Peyer's patch (tissue), 4 donors: ENCODE measurements at regions not wholly inside any gene's neighbourhood (a gene's known extent, or its start where the extent isn't known, plus 50 kb on each side); places are given as distances from the start of the nearest gene placed in this dataset.

Source experiments
- DNase-seq, 3 donors: peaks; one replicate each; pipeline ENCODE4 v3.0.0-alpha.2; 2017 to 2019
- H3K27ac ChIP-seq, 4 donors: fragments of 200-600 bp; sonication (generic); one replicate each; pipeline ENCODE4 v1.5.1; 2016 to 2019
- H3K27me3 ChIP-seq, 2 donors: fragments of 200-600 bp; sonication (generic); one replicate each; pipeline ENCODE4 v1.5.1; 2019
- H3K36me3 ChIP-seq, 3 donors: fragments of 200-600 bp; sonication (generic); one replicate each; pipeline ENCODE4 v1.5.1; 2016 to 2019
- H3K4me1 ChIP-seq, 4 donors: fragments of 200-600 bp; sonication (generic); one replicate each; pipeline ENCODE4 v1.5.1; 2016 to 2019
- H3K4me3 ChIP-seq, 4 donors: fragments of 200-600 bp; sonication (generic); 1 replicate in 3 of 4; 2 replicates in 1 of 4; pipeline ENCODE4 v1.5.1; 2016 to 2019; ENCODE audit warnings: mild to moderate bottlenecking in 1 of 4
- H3K9me3 ChIP-seq, 4 donors: fragments of 200-600 bp; sonication (generic); one replicate each; pipeline ENCODE4 v1.5.1; 2016 to 2019; ENCODE audit warnings: mild to moderate bottlenecking in 1 of 4
- CTCF ChIP-seq, 6 experiments: fragments of 450-650 bp in 4 of 6; fragments of 200-600 bp in 2 of 6; sonication (generic) in 1 of 6; IDR thresholded peaks; one replicate each; pipeline ENCODE4 v1.5.1; 2017 to 2019; ENCODE audit warnings: antibody characterized with exemption in 6 of 6, mild to moderate bottlenecking in 3 of 6, moderate library complexity in 1 of 6
- POLR2A ChIP-seq, 2 donors: fragments of 450-650 bp; IDR thresholded peaks; one replicate each; pipeline ENCODE4 v1.5.1; 2017; ENCODE audit warnings: antibody characterized with exemption in 2 of 2, mild to moderate bottlenecking in 2 of 2, moderate library complexity in 2 of 2

- Histone ChIP-seq H3K9me3 (no peaks in the 10 kb centered on the region), H3K36me3 (no peaks in the 10 kb centered on the region), H3K4me3 (no peak overlapping the region), H3K27me3 (no peaks in the 10 kb centered on the region), H3K4me1 (no peaks in the 10 kb centered on the region), H3K27ac (no peak overlapping the region)
- no peak for DNase-seq
- no peak for TF ChIP-seq CTCF (IDR thresholded peaks at IDR 0.05)
- TF ChIP-seq POLR2A (IDR thresholded peaks at IDR 0.05), result no peak
Observed at GRCh38 chr1:60904099-60904851, 178.1 kb upstream of the NFIA start.

- no peak overlapping the region for H3K4me3 ChIP-seq
- H3K36me3 ChIP-seq, result no peaks in the 10 kb centered on the region
- peak overlapping the region in 1 of 4 donors; percentile 35 for H3K27ac ChIP-seq
- no peaks in the 10 kb centered on the region for H3K27me3 ChIP-seq
- no peak for DNase-seq
- no peaks in the 10 kb centered on the region for H3K4me1 ChIP-seq
- no peaks in the 10 kb centered on the region for H3K9me3 ChIP-seq
- no peak for TF ChIP-seq POLR2A (IDR thresholded peaks at IDR 0.05)
- no peak for TF ChIP-seq CTCF (IDR thresholded peaks at IDR 0.05)
Observed at GRCh38 chr1:60903591-60903990, 178.8 kb upstream of the NFIA start.

- Histone ChIP-seq H3K4me3 (no peak overlapping the region), H3K4me1 (no peaks in the 10 kb centered on the region), H3K27ac (no peak overlapping the region), H3K27me3 (no peaks in the 10 kb centered on the region), H3K36me3 (no peaks in the 10 kb centered on the region), H3K9me3 (no peaks in the 10 kb centered on the region)
- DNase-seq, result no peak
- TF ChIP-seq POLR2A (IDR thresholded peaks at IDR 0.05) (no peak), CTCF (IDR thresholded peaks at IDR 0.05) (no peak)
Observed at GRCh38 chr1:60899464-60899863, 182.9 kb upstream of the NFIA start.

GRCh38 chr1:60898987-60899386, 183.4 kb upstream of the NFIA start:
- DNase-seq, result no peak
- H3K4me3 ChIP-seq, result no peak overlapping the region
- no peak overlapping the region for H3K27ac ChIP-seq
- H3K4me1 ChIP-seq, result no peaks in the 10 kb centered on the region
- H3K27me3 ChIP-seq, result no peaks in the 10 kb centered on the region
- TF ChIP-seq CTCF (IDR thresholded peaks at IDR 0.05) (no peak), POLR2A (IDR thresholded peaks at IDR 0.05) (no peak)
- no peaks in the 10 kb centered on the region for H3K9me3 ChIP-seq
- H3K36me3 ChIP-seq, result no peaks in the 10 kb centered on the region

- Histone ChIP-seq H3K4me3 (no peak overlapping the region), H3K4me1 (no peaks in the 10 kb centered on the region), H3K27me3 (no peaks in the 10 kb centered on the region), H3K27ac (no peak overlapping the region), H3K36me3 (no peaks in the 10 kb centered on the region), H3K9me3 (no peaks in the 10 kb centered on the region)
- DNase-seq, result no peak
- TF ChIP-seq POLR2A (IDR thresholded peaks at IDR 0.05) (no peak), CTCF (IDR thresholded peaks at IDR 0.05) (no peak)
Observed at GRCh38 chr1:60898413-60898812, 183.9 kb upstream of the NFIA start.
